SU-DHL-6 (cell line): ENCODE measurements at regions not wholly inside any gene's neighbourhood (a gene's known extent, or its start where the extent isn't known, plus 50 kb on each side); places are given as distances from the start of the nearest gene placed in this dataset.

ENCODE experiments used
- H2AFZ ChIP-seq: fragments of 200-600 bp; sonication (generic); 2 replicates; pipeline ENCODE4 v1.6.1; 2014; ENCODE audit warnings: low read depth, mild to moderate bottlenecking, moderate library complexity, mixed read lengths, antibody characterized with exemption, low read length; ENCODE audit not compliant: severe bottlenecking
- H3F3A ChIP-seq: fragments of 200-600 bp; shearing (Covaris generic); 2 replicates; pipeline ENCODE4 v1.6.0; 2016; ENCODE audit warnings: antibody characterized with exemption, mild to moderate bottlenecking; ENCODE audit not compliant: insufficient read depth
- H3K27ac ChIP-seq: fragments of 200-600 bp; sonication (generic); 2 replicates; pipeline ENCODE4 v1.5.1; 2016; ENCODE audit warnings: low read depth, mild to moderate bottlenecking, low read length, moderate library complexity, mixed read lengths
- H3K27me3 ChIP-seq: fragments of 200-600 bp; sonication (generic), shearing (Covaris generic); 2 replicates; pipeline ENCODE4 v1.6.0; 2014; ENCODE audit warnings: mild to moderate bottlenecking, low read length
- H3K36me3 ChIP-seq: fragments of 200-600 bp; sonication (generic); 2 replicates; pipeline ENCODE4 v1.6.1; 2014; ENCODE audit warnings: mild to moderate bottlenecking, low read length, mixed read lengths
- H3K4me2 ChIP-seq: fragments of 300-600, 200-600 bp; shearing (Covaris generic), sonication (generic); 2 replicates; pipeline ENCODE4 v1.6.0; 2014; ENCODE audit warnings: low read length, low read depth, mild to moderate bottlenecking; ENCODE audit not compliant: poor library complexity, severe bottlenecking
- H3K4me3 ChIP-seq: fragments of 200-600 bp; sonication (generic); 2 replicates; pipeline ENCODE4 v1.5.1; 2014; ENCODE audit warnings: antibody characterized with exemption, low read length, mild to moderate bottlenecking, mixed read lengths; ENCODE audit not compliant: insufficient read depth, poor library complexity, severe bottlenecking
- H3K79me2 ChIP-seq: fragments of 200-600 bp; sonication (generic); 2 replicates; pipeline ENCODE4 v1.6.1; 2014; ENCODE audit warnings: mild to moderate bottlenecking, low read length, moderate library complexity; ENCODE audit not compliant: insufficient read depth
- H3K9ac ChIP-seq: fragments of 200-600 bp; sonication (generic); 2 replicates; pipeline ENCODE4 v1.7.0; 2014; ENCODE audit warnings: mild to moderate bottlenecking, low read length
- H3K9me2 ChIP-seq: fragments of 200-600 bp; sonication (generic); replicated peaks from 2 replicates; pipeline ENCODE4 v1.6.1; 2014; ENCODE audit warnings: low read length; ENCODE audit not compliant: insufficient read depth
- H3K9me3 ChIP-seq: fragments of 200-600 bp; sonication (generic); 2 replicates; pipeline ENCODE4 v1.6.1; 2014; ENCODE audit warnings: low read length, mixed read lengths; ENCODE audit not compliant: insufficient read depth
- H4K20me1 ChIP-seq: fragments of 200-600 bp; sonication (generic); 2 replicates; pipeline ENCODE4 v1.6.1; 2014; ENCODE audit warnings: low read depth, mild to moderate bottlenecking, antibody characterized with exemption, low read length, moderate library complexity, mixed read lengths
- CTCF ChIP-seq: fragments of 200-600 bp; sonication (generic); IDR thresholded peaks from one replicate; pipeline ENCODE4 v1.5.1; 2017; ENCODE audit warnings: antibody characterized with exemption, mild to moderate bottlenecking, low read length, moderate library complexity; ENCODE audit not compliant: insufficient read depth, poor library complexity, severe bottlenecking
- EZH2phosphoT487 ChIP-seq: fragments of 200-600 bp; sonication (generic), shearing (Covaris generic); conservative IDR thresholded peaks from 2 replicates; pipeline ENCODE4 v1.6.1; 2018; ENCODE audit warnings: mild to moderate bottlenecking, antibody characterized with exemption, low read length, moderate library complexity, mixed read lengths

- Histone ChIP-seq H3K9ac (no peak overlapping the region), H3K27me3 (no peaks in the 10 kb centered on the region)
These were observed 471.1 kb upstream of the NWD2 start for GRCh38 chr4:36773467-36773866.

GRCh38 chr4:36775544-36775943, 469.0 kb upstream of the NWD2 start:
- Histone ChIP-seq H3F3A (no peaks in the 10 kb centered on the region), H3K79me2 (no peaks in the 10 kb centered on the region), H3K9me2 (no peaks in the 10 kb centered on the region), H3K27ac (no peak overlapping the region), H4K20me1 (no peaks in the 10 kb centered on the region), H2AFZ (no peak overlapping the region), H3K27me3 (no peaks in the 10 kb centered on the region), H3K9me3 (no peaks in the 10 kb centered on the region), H3K4me2 (no peak overlapping the region), H3K9ac (no peak overlapping the region), H3K4me3 (no peak overlapping the region), H3K36me3 (no peaks in the 10 kb centered on the region)
- no peak for TF ChIP-seq CTCF
- TF ChIP-seq EZH2phosphoT487, result no peak

More at GRCh38 chr4:36773467-36773866, 471.1 kb upstream of the NWD2 start:
- TF ChIP-seq EZH2phosphoT487 (no peak), CTCF (no peak)
- H3K9me2 ChIP-seq, result no peaks in the 10 kb centered on the region
- no peak overlapping the region for H3K27ac ChIP-seq
- H3K9me3 ChIP-seq, result no peaks in the 10 kb centered on the region
- no peaks in the 10 kb centered on the region for H3K36me3 ChIP-seq
- no peak overlapping the region for H2AFZ ChIP-seq
- no peak overlapping the region for H3K4me2 ChIP-seq
- H3F3A ChIP-seq, result no peaks in the 10 kb centered on the region
- no peaks in the 10 kb centered on the region for H4K20me1 ChIP-seq
- no peaks in the 10 kb centered on the region for H3K79me2 ChIP-seq
- no peak overlapping the region for H3K4me3 ChIP-seq

- TF ChIP-seq CTCF (no peak), EZH2phosphoT487 (no peak)
- Histone ChIP-seq H2AFZ (no peak overlapping the region), H3K9me2 (no peaks in the 10 kb centered on the region), H3K9me3 (no peaks in the 10 kb centered on the region), H3K4me2 (no peak overlapping the region), H3K9ac (no peak overlapping the region), H3K27me3 (no peaks in the 10 kb centered on the region), H3K79me2 (no peaks in the 10 kb centered on the region), H3K27ac (no peak overlapping the region), H3F3A (no peaks in the 10 kb centered on the region), H4K20me1 (no peaks in the 10 kb centered on the region), H3K36me3 (no peaks in the 10 kb centered on the region), H3K4me3 (no peak overlapping the region)
These were observed 464.9 kb upstream of the NWD2 start for GRCh38 chr4:36779601-36780000.
